Caki2 (cell line): ENCODE measurements at regions not wholly inside any gene's neighbourhood (a gene's known extent, or its start where the extent isn't known, plus 50 kb on each side); places are given as distances from the start of the nearest gene placed in this dataset.

Source experiments
- DNase-seq: peaks from one replicate; pipeline ENCODE4 v3.0.0-alpha.2; 2015; ENCODE audit warnings: low read depth
- in situ Hi-C: cut with HindIII; loops from 2 replicates; pipeline ENCODE4 v1.10.0; 2016; ENCODE audit warnings: low sequenced_read_pairs, low pct_unique_long_range_greater_than_20kb, mixed read lengths

DNA sequence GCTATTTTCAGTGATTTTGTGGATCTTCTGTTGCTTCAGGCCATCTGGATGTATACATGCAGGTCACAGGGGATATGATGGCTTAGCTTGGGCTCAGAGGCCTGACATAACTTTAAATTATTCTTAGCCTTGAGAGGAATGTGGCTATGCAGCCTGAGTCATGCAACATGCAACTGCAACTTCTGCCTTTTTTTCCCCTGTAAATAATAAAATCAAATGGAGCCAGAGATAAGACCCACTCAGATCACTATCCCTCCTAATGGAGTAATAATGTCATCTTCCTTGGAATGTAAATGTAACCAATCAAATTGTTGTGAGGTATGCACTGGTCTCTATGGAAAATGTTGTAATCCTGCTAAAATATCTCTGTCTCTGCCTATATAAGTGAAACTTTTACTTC, 54.9 kb downstream of the MAGEB17 start:
- in situ Hi-C loops: no loop called here

DNA sequence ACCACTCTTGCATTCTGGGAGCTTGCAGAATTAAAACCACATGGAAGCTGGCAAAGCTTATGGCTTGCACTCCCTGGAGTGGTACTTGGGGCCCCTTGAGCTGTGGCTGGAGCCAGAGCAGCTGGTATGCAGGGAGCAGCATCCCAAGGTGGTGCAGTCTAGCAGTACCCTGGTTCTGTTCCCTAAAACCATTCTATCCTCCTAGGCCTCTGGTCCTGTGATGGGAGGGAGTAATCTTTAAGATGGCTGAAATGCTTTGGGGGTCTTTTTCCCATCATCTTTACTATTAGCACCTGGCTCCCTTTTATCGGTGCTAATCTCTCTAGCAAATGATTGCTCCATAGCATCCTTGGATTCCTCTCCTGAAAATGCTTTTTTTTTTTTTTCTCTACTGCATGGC, 56.1 kb downstream of the MAGEB17 start:
- no peak for DNase-seq
- in situ Hi-C loops: no loop called here

More for the DNA sequence above, 54.9 kb downstream of the MAGEB17 start:
- no peak for DNase-seq

DNA sequence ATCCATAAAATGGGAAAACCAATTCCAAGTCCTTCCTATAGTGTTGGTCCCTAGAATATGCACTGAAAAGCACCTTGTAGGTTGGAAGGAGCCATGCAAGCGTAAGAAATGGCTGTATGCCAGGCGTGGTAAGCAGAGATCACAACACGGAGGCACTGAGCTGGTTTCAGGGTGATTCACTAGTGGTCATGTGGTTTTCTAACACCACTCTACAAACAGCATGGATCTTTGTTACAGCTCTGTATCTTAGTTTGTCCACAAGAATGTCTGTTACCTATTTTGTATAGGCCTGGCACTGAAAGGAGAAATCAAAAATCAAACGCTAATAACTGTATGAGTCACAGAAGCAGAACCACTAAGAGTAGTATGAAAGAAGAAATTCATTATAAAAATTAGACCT, 71.9 kb downstream of the MAGEB17 start:
- DNase-seq: peak; percentile 56
- in situ Hi-C loops: no loop called here

DNA sequence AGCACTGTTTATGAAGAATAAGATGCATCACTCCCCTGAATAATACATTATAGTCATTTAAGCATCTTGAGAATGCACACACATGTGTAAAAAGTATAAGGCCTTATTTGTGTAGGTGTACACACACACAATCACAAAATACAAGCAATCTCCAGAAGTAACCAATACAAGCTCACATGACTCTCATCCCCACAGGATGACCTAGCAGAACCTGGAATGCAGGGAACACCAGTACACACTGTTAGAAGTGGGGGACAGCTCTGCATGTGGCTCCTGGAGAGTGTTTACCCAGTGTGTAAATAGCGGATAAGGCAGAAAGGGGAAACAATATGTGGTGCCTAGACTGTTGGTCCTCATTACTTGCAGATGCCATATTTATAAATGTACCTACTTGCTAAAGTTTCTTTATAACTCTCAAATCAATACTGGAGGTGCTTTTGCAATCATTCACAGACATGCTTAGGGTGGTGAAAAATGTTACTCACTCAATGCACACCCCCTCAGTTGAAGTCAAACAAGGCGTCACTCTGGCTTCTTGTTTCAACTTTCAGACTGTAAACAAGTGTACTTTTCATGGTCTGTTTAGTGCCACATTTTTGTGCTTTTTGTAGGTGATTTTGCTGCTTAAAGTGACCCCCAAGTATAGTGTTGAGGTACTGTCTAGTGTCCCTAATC, 73.1 kb downstream of the MAGEB17 start:
- no peak for DNase-seq
- in situ Hi-C loops: no loop called here

DNA sequence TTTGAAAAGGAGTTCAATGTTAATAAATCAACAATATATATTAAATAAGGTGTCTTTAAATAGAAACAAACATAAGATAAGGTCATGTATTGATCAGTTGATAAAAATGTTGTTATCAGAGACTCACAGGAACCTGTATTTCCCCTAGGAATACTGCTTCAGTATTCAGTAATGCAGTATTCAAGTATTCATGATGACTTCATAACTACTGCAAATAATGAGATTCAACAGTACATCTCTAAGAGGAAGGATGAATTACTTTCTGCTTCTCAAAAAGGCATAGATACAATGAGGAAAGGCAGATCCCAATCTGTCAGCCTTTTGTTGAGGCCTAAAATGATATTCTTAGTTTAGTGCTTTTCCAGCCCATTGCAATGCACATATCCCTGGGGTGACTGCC, 73.7 kb downstream of the MAGEB17 start:
- in situ Hi-C loops: no loop called here
- no peak for DNase-seq

DNA sequence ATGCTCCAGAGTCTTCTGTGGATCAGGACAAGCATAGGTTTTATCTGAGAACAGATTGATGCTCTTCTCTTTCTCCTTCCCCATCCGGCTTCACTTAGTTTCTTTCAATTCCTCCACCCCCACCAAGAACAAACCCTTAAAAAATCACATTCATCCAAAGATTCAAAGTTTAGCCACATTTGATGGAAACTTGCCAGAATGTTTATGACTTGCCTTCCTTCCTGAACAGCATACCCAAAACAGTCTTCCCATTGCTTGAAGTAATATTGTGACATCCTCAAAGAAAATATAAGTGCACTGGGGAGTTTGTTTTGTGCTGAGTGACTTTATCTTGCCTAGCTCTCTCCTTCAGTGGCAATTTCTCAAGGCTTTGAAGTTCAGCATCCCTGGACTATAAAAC, 83.0 kb downstream of the MAGEB17 start:
- in situ Hi-C loops: no loop called here

DNA sequence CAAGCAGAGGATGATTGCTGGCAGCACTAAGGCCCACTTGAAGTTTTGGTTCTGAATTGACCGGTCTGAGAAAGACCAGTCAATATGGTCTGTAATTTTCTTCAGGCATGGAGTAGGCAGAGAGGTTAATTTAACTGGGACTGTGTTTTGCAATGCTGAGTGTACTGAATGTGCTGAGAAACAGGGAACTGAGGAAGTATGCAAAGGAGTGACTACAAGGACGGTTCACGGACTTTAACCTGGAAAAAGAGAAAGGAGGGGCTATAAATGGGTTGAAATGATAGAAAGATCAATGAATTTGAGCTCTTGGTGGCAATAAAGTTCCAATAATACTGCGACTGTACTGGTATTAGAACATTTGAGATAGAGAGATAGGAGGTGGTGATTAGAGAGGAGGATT, 84.5 kb downstream of the MAGEB17 start:
- DNase-seq: no peak

More for the DNA sequence above, 83.0 kb downstream of the MAGEB17 start:
- DNase-seq: no peak

DNA sequence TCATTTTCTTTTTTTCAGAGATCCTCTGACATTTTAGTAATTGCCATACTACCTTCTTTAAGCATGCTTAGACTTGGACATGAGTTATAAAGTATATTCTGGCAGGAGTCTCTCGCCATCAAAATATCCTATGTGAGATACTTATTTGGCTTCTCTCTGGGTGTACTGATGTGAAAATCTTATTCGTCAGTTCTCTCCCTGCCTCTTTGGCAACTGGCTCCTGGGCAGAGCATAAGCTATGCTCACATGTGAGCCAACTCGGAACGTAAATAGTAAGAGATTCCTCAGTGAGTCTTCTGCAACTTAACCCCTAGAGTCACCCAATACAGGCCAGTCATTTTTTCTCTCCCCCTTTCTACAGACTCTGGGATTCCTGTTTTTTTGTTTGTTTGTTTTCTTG, 91.6 kb downstream of the MAGEB17 start:
- in situ Hi-C loops: no loop called here

More for the DNA sequence above, 84.5 kb downstream of the MAGEB17 start:
- in situ Hi-C loops: no loop called here

DNA sequence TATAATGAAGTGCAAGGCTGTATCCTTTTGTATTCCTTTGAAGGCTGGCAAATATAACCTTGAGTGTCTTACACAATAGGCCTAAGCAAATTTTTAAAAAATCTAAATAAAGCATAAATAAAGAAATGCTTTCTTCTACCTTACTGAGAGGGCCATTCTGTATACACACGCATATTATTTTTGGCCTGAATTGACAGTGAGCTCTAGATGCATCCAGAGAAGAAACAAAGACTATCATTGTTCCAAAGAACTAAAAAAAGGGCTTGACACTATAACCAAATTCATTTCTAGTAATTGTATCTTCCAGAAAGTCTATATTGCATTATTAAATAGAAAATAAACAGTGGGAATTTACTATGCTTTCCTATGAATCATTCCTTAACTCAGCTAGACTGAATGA, 100.2 kb downstream of the MAGEB17 start:
- no peak for DNase-seq
- in situ Hi-C loops: no loop called here

More for the DNA sequence above, 91.6 kb downstream of the MAGEB17 start:
- no peak for DNase-seq

DNA sequence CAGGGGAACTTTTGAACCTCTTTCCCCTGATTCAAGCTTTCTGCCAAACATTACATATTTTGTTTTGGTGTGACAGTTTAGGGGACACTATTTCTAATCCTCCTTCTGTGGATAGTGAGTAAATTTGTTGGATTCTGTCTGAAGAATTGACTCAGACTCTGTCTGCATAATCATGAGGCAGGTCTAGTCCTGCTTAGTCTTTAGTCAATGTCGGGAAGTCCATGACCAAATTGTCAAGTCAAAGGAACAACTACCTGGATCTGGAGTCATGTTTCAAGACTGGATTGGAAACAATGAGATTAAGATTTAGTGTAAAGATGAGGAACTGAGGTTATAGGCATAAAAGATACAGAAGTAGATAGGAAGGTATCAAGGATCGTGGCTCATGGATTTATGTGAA, 100.9 kb downstream of the MAGEB17 start:
- DNase-seq: no peak
- in situ Hi-C loops: no loop called here

DNA sequence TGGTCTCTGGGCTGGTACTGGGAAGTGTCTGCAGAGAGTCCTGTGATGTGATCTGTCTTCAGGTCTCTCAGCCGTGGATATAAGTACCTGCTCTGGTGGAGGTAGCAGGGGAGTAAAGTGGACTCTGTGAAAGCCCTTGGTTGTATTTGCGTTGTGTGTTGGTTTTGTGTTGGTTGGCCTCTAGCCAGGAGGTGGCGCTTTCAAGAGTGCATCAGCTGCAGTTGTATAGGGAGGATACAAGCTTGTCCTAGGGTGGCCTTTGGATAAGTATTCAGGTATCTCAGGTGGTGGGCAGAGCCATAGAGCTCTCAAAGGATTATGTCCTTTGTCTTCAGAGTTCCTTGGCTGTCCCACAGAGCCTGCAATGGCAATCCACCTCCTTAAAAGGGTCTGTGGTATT, 111.6 kb downstream of the MAGEB17 start:
- in situ Hi-C loops: no loop called here
- DNase-seq: no peak

DNA sequence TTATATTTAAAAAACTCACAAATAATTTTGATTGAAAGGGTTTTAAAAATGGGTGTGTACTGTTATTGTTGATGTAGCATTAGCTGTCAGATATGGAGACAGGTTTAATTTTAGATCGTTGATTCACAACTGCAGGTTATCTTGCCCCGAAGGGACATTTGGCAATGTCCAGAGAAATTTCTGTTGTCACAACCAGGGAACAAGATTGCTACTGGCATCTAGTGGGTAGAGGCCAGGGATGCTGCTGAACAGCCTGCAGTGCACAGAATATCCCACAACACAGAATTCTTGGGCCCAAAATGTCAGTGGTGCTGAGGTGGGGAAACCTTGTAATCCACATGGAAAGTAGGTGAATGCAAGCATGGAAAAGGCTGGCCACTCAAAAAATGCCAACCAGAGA, 114.9 kb downstream of the MAGEB17 start:
- DNase-seq: no peak
- in situ Hi-C loops: no loop called here

DNA sequence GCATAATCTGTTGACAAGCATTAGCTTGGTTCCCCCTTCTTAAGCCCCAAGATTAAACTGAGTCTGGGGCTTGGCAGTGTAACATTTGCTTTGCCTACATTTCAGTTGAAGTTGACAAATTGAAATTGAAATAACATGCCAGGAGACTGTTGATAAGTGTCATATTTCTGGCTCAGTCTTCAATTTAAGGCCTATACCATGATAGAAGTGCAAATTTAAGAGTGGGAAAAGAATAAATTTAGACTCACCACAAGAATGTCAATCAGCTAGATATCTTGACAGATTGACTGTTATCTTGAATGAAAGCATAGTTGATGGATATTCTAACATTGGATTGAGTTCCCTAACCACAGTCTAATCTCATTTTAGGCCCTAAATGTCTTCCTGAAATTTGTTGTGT, 117.6 kb downstream of the MAGEB17 start:
- in situ Hi-C loops: no loop called here
- DNase-seq: no peak

DNA sequence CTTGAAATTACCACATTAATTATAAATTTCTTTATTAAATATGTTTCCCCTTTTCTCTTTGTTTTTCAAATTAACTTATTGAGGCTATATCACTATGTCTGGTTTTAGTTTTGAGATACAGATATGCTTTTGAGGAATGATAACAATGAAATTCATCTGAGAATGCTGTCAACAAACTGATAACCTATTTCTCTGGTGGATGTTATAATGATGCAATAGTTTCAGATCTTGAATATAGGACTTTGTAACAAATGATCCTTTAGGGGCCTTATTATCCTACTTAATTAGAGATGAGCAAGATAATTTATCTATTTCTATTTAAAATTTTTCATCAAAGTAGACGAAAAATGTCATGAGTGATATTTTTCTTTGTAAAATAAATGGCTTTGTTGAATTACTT, 123.7 kb downstream of the MAGEB17 start:
- in situ Hi-C loops: no loop called here

DNA sequence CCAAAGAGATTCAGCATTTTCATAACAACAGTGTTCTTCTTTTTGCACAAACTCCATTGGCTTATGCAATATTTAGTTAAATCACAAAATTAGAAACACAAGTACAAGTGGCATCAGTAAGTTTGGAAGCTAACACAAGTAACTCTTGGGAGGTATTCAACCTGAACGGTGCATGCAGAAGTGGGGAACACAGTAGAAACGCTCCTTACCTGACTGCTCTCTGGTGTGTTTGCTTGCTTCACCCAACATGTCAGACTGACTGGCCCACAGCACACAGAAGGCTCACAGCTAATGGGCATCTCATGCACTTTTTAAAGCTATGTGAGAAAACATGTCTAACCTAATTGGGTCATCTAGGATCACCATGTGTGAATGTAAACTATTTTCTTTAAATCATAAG, 133.6 kb downstream of the MAGEB17 start:
- DNase-seq: no peak
- in situ Hi-C loops: no loop called here

More for the DNA sequence above, 123.7 kb downstream of the MAGEB17 start:
- DNase-seq: no peak

DNA sequence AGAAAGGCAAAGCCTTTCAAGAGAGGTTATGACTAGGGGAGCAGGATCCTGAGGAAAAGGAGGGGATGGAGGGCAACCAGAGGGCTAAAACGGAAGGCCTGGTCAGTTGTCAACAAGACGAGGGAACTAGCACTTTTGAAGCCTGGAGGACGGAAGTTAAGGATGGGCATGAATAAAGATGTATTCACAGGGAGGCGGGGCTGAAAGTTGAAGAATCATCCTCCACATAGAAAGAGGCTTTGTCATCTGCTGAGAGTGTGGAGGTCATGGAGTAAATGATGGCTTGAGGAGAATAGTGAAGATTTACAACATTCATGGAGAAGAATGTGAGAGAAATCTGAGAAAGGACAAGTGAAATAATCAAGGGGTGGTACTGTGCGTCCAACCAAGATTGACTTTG, 137.5 kb downstream of the MAGEB17 start:
- in situ Hi-C loops: no loop called here
- DNase-seq: no peak

DNA sequence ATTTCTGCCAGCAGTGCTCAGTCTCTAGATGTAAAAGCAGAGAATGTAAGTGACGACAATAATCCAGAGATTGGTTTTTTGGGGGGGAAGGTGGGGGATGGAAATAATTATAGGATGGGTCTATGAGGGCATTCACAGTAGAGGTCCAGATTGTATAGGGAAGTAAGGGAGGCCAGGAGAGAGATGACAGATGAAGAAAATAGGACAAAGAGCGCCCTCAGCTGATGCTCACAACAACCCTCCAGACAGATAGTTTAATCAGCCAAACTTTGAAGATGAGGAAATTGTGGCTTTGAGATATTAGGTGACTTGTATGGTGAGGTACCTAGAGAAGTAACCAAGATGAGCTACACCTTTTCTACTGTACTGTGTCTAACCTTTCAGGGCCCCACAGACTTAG, 137.9 kb downstream of the MAGEB17 start:
- in situ Hi-C loops: no loop called here

DNA sequence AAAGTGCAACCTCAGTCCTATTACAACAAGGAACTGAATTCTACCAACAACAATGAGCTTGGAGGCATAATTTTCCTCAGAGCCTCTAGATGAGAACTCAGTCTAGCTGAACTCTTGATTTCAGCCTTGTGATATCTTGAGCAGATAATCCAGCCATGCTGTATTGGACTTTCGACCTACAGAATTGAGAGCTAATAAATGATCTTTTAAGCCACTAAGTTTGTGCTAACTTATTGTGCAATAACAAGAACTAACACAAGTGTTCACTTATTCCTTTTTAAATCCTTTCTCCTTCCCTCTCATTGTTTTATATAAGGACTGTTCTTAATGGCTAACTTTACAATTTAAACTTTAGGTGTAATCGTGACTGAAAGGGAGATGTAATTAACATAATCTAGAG, 140.7 kb downstream of the MAGEB17 start:
- DNase-seq: no peak
- in situ Hi-C loops: no loop called here

More for the DNA sequence above, 137.9 kb downstream of the MAGEB17 start:
- DNase-seq: no peak

DNA sequence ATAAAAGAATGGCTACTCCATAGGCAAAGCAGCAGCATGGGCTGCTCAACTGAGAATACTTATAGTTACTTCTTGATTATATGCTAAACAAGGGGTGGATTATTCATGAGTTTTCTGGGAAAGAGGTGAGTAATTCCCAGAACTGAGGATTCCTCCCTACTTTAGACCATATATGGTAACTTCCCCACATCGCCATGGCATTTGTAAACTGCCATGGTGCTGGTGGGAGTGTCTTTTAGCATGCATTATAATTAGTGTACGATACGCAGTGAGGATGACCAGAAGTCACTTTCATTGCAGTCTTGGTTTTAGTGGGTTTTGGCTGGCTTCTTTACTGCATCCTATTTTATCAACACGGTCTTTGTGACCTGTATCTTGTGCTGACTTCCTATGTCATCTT, 141.5 kb downstream of the MAGEB17 start:
- no peak for DNase-seq
- in situ Hi-C loops: no loop called here

DNA sequence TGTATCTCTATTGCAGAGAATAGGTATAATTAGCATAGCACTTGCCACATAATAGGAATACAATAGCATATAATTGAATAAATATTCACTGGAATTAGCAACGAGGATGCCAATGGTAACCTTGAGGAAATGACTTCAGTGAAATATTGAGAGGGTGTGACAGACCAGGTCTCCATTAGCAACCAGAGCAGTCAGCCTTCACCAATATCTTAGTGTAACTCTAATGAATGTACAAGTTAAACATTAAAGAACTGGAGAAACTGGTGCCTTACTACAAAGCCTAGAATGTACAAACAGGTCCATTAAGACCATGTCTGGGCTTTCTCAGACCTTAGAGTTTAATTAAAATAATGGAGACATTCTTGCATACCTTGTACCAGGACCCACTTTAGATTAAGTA, 143.0 kb downstream of the MAGEB17 start:
- in situ Hi-C loops: no loop called here
- peak; percentile 9 for DNase-seq
